HG03280 (cell line): ENCODE measurements at regions not wholly inside any gene's neighbourhood (a gene's known extent, or its start where the extent isn't known, plus 50 kb on each side); places are given as distances from the start of the nearest gene placed in this dataset.
A peak's percentile ranks its signal among the peaks of the same experiment; 100 is the strongest.

ENCODE experiments used
- ATAC-seq: cut with Tn5 transposase; IDR thresholded peaks from one replicate; pipeline ENCODE4 v1.9.1; 2021; ENCODE audit warnings: mild to moderate bottlenecking, moderate library complexity; ENCODE audit not compliant: unreplicated experiment

- no peak for ATAC-seq
These were observed 252.1 kb upstream of the NAV3 start for GRCh38 chr12:77578466-77579220.

GRCh38 chr12:77577791-77578190 is 252.9 kb upstream of the NAV3 start:
- no peak for ATAC-seq

GRCh38 chr12:77575376-77575919 is 255.2 kb upstream of the NAV3 start:
- no peak for ATAC-seq

- ATAC-seq, result no peak
These were observed 258.3 kb upstream of the NAV3 start for GRCh38 chr12:77572371-77572770.

GRCh38 chr12:77571768-77572167 is 258.9 kb upstream of the NAV3 start:
- no peak for ATAC-seq

GRCh38 chr12:77571127-77571526 is 259.6 kb upstream of the NAV3 start:
- ATAC-seq, result no peak

- no peak for ATAC-seq
These were observed 260.8 kb upstream of the NAV3 start for GRCh38 chr12:77569876-77570275.

- no peak for ATAC-seq
These were observed 270.0 kb upstream of the NAV3 start for GRCh38 chr12:77560714-77561113.

- no peak for ATAC-seq
These were observed 271.2 kb upstream of the NAV3 start for GRCh38 chr12:77559400-77560074.

GRCh38 chr12:77555074-77555473 is 275.6 kb upstream of the NAV3 start:
- ATAC-seq, result no peak

GRCh38 chr12:77553976-77554619 is 276.6 kb upstream of the NAV3 start:
- peak; percentile 99 for ATAC-seq

- ATAC-seq, result no peak
These were observed 281.1 kb upstream of the NAV3 start for GRCh38 chr12:77549383-77550128.

- ATAC-seq, result no peak
These were observed 281.9 kb upstream of the NAV3 start for GRCh38 chr12:77548797-77549196.

- ATAC-seq, result no peak
These were observed 290.6 kb upstream of the NAV3 start for GRCh38 chr12:77540097-77540496.

GRCh38 chr12:77537663-77538062 is 293.0 kb upstream of the NAV3 start:
- ATAC-seq, result no peak

- no peak for ATAC-seq
These were observed 295.0 kb upstream of the NAV3 start for GRCh38 chr12:77535734-77536133.

GRCh38 chr12:77531912-77532311 is 298.8 kb upstream of the NAV3 start:
- no peak for ATAC-seq

- ATAC-seq, result no peak
These were observed 308.4 kb upstream of the NAV3 start for GRCh38 chr12:77522247-77522646.

GRCh38 chr12:77521508-77522115 is 309.1 kb upstream of the NAV3 start:
- no peak for ATAC-seq

- ATAC-seq, result no peak
These were observed 316.2 kb upstream of the NAV3 start for GRCh38 chr12:77514511-77514910.

GRCh38 chr12:77510985-77511384 is 319.7 kb upstream of the NAV3 start:
- ATAC-seq, result no peak
